Mesendoderm (in vitro differentiated cells): ENCODE measurements at regions not wholly inside any gene's neighbourhood (a gene's known extent, or its start where the extent isn't known, plus 50 kb on each side); places are given as distances from the start of the nearest gene placed in this dataset.

Experiments used
- DNase-seq: peaks from one replicate; pipeline ENCODE4 v3.0.0; 2013
- H2AK5ac ChIP-seq: 2 replicates; pipeline ENCODE4 v1.6.1; 2013; ENCODE audit warnings: low read length, inconsistent platforms
- H2BK120ac ChIP-seq: 2 replicates; pipeline ENCODE4 v1.6.1; 2013; ENCODE audit warnings: low read depth, mild to moderate bottlenecking, low read length, moderate library complexity, mixed read lengths
- H2BK15ac ChIP-seq: replicated peaks from 2 replicates; pipeline ENCODE4 v1.6.1; 2013; ENCODE audit warnings: low read depth, mild to moderate bottlenecking, moderate library complexity
- H2BK5ac ChIP-seq: 2 replicates; pipeline ENCODE4 v1.6.1; 2013; ENCODE audit warnings: low read length, inconsistent platforms
- H3K18ac ChIP-seq: 2 replicates; pipeline ENCODE4 v1.6.1; 2013; ENCODE audit warnings: mild to moderate bottlenecking, low read length, mixed read lengths
- H3K23ac ChIP-seq: one replicate; pipeline ENCODE4 v1.6.1; 2013; ENCODE audit warnings: low read length
- H3K27ac ChIP-seq: 2 replicates; pipeline ENCODE4 v1.5.1; 2013; ENCODE audit warnings: low read depth, mild to moderate bottlenecking, inconsistent platforms, low read length, moderate library complexity
- H3K27me3 ChIP-seq: 2 replicates; pipeline ENCODE4 v1.6.1; 2013; ENCODE audit warnings: low read length, control low read depth, mild to moderate bottlenecking, inconsistent platforms; ENCODE audit not compliant: insufficient read depth, poor library complexity
- H3K36me3 ChIP-seq: 2 replicates; pipeline ENCODE4 v1.6.1; 2013; ENCODE audit warnings: low read length, inconsistent platforms; ENCODE audit not compliant: control insufficient read depth, insufficient read depth
- H3K4ac ChIP-seq: one replicate; pipeline ENCODE4 v1.6.1; 2013; ENCODE audit warnings: low read depth, mild to moderate bottlenecking, low read length, moderate library complexity
- H3K4me1 ChIP-seq: 2 replicates; pipeline ENCODE4 v1.6.1; 2013; ENCODE audit warnings: low read depth, low read length, inconsistent platforms; ENCODE audit not compliant: control insufficient read depth
- H3K4me2 ChIP-seq: 2 replicates; pipeline ENCODE4 v1.6.1; 2013; ENCODE audit warnings: low read length
- H3K4me3 ChIP-seq: 2 replicates; pipeline ENCODE4 v1.5.1; 2013; ENCODE audit warnings: mild to moderate bottlenecking, low read length
- H3K56ac ChIP-seq: one replicate; pipeline ENCODE4 v1.6.1; 2013; ENCODE audit warnings: low read length
- H3K79me1 ChIP-seq: 2 replicates; pipeline ENCODE4 v1.6.1; 2013; ENCODE audit warnings: low read length, inconsistent platforms
- H3K79me2 ChIP-seq: 2 replicates; pipeline ENCODE4 v1.6.1; 2013; ENCODE audit warnings: mild to moderate bottlenecking, low read length; ENCODE audit not compliant: control insufficient read depth, insufficient read depth
- H3K9ac ChIP-seq: 2 replicates; pipeline ENCODE4 v1.6.1; 2013; ENCODE audit warnings: low read length, inconsistent platforms
- H4K5ac ChIP-seq: one replicate; pipeline ENCODE4 v1.6.1; 2013; ENCODE audit warnings: low read length
- H4K8ac ChIP-seq: one replicate; pipeline ENCODE4 v1.6.1; 2013; ENCODE audit warnings: low read depth, mild to moderate bottlenecking, control low read depth, low read length, moderate library complexity
- WGBS: extraction: QIAGEN DNeasy Blood & Tissue Kit; methylation state at CpG from one replicate; pipeline ENCODE4 v1.1.7; 2013; ENCODE audit warnings: low lambda C conversion rate, missing lambda C conversion rate; ENCODE audit not compliant: insufficient coverage; ENCODE audit errors: extremely low coverage; 5-methylcytosine and 5-hydroxymethylcytosine counted together

- Histone ChIP-seq H3K4me1 (peaks cover 1% of the 10 kb centered on the region), H2BK5ac (no peak overlapping the region), H3K36me3 (no peaks in the 10 kb centered on the region), H4K8ac (no peak overlapping the region), H3K18ac (no peak overlapping the region), H3K27ac (no peak overlapping the region), H2BK120ac (no peak overlapping the region), H3K79me1 (no peaks in the 10 kb centered on the region), H3K23ac (no peak overlapping the region), H3K56ac (no peak overlapping the region), H3K4ac (no peak overlapping the region), H3K79me2 (no peaks in the 10 kb centered on the region), H2AK5ac (no peak overlapping the region), H3K9ac (no peak overlapping the region), H2BK15ac (no peak overlapping the region), H4K5ac (no peak overlapping the region), H3K4me3 (no peak overlapping the region), H3K27me3 (no peaks in the 10 kb centered on the region), H3K4me2 (no peak overlapping the region)
- no peak for DNase-seq
- no CpG with 5 or more reads among the region's 9 CpGs for WGBS
These were observed 189.1 kb downstream of the FAM43A start for GRCh38 chr3:194874783-194875182.

GRCh38 chr3:194875581-194876402, 190.1 kb downstream of the FAM43A start:
- Histone ChIP-seq H3K4me3 (no peak overlapping the region), H3K79me2 (no peaks in the 10 kb centered on the region), H3K79me1 (no peaks in the 10 kb centered on the region), H2BK120ac (no peak overlapping the region), H3K23ac (no peak overlapping the region), H2BK5ac (no peak overlapping the region), H3K36me3 (no peaks in the 10 kb centered on the region), H3K27me3 (no peaks in the 10 kb centered on the region), H2BK15ac (no peak overlapping the region), H3K4me2 (no peak overlapping the region), H4K8ac (no peak overlapping the region), H3K27ac (no peak overlapping the region), H3K18ac (no peak overlapping the region), H2AK5ac (no peak overlapping the region), H4K5ac (no peak overlapping the region), H3K4ac (no peak overlapping the region), H3K4me1 (no peaks in the 10 kb centered on the region), H3K9ac (no peak overlapping the region), H3K56ac (no peak overlapping the region)
- no CpG with 5 or more reads among the region's 20 CpGs for WGBS
- DNase-seq: no peak

GRCh38 chr3:194876403-194877095, 190.9 kb downstream of the FAM43A start:
- no peak overlapping the region for H2BK120ac ChIP-seq
- H3K4ac ChIP-seq: no peak overlapping the region
- H3K79me1 ChIP-seq: no peaks in the 10 kb centered on the region
- no peak overlapping the region for H3K27ac ChIP-seq
- no peak overlapping the region for H2BK15ac ChIP-seq
- no peak overlapping the region for H2AK5ac ChIP-seq
- H3K27me3 ChIP-seq: no peaks in the 10 kb centered on the region
- no peaks in the 10 kb centered on the region for H3K36me3 ChIP-seq
- no peak for DNase-seq
- no peak overlapping the region for H2BK5ac ChIP-seq
- H3K4me1 ChIP-seq: no peaks in the 10 kb centered on the region
- no peak overlapping the region for H3K4me3 ChIP-seq
- no peak overlapping the region for H4K5ac ChIP-seq
- no CpG with 5 or more reads among the region's 12 CpGs for WGBS
- no peak overlapping the region for H3K56ac ChIP-seq
- H3K18ac ChIP-seq: no peak overlapping the region
- no peak overlapping the region for H3K4me2 ChIP-seq
- no peak overlapping the region for H4K8ac ChIP-seq
- H3K23ac ChIP-seq: no peak overlapping the region
- no peak overlapping the region for H3K9ac ChIP-seq
- H3K79me2 ChIP-seq: no peaks in the 10 kb centered on the region

GRCh38 chr3:194877291-194878119, 191.8 kb downstream of the FAM43A start:
- Histone ChIP-seq H2AK5ac (no peak overlapping the region), H3K9ac (no peak overlapping the region), H3K18ac (no peak overlapping the region), H3K27ac (no peak overlapping the region), H3K4me2 (no peak overlapping the region), H3K4me1 (no peaks in the 10 kb centered on the region), H2BK15ac (no peak overlapping the region), H3K36me3 (no peaks in the 10 kb centered on the region), H2BK120ac (no peak overlapping the region), H3K79me1 (no peaks in the 10 kb centered on the region), H3K4me3 (no peak overlapping the region), H4K8ac (no peak overlapping the region), H2BK5ac (no peak overlapping the region), H3K27me3 (no peaks in the 10 kb centered on the region), H3K79me2 (no peaks in the 10 kb centered on the region), H3K56ac (no peak overlapping the region), H3K23ac (no peak overlapping the region), H3K4ac (no peak overlapping the region), H4K5ac (no peak overlapping the region)
- no CpG with 5 or more reads among the region's 24 CpGs for WGBS
- no peak for DNase-seq

- Histone ChIP-seq H3K23ac (no peak overlapping the region), H3K18ac (no peak overlapping the region), H2AK5ac (no peak overlapping the region), H4K5ac (no peak overlapping the region), H3K79me2 (no peaks in the 10 kb centered on the region), H3K79me1 (no peaks in the 10 kb centered on the region), H4K8ac (no peak overlapping the region), H3K27ac (no peak overlapping the region), H3K56ac (no peak overlapping the region), H3K27me3 (no peaks in the 10 kb centered on the region), H2BK5ac (no peak overlapping the region), H3K36me3 (no peaks in the 10 kb centered on the region), H2BK120ac (no peak overlapping the region), H3K4me3 (no peak overlapping the region), H3K9ac (no peak overlapping the region), H3K4me1 (no peaks in the 10 kb centered on the region), H3K4me2 (no peak overlapping the region), H2BK15ac (no peak overlapping the region), H3K4ac (no peak overlapping the region)
- WGBS: no CpG with 5 or more reads among the region's 12 CpGs
- DNase-seq: peak; percentile 23
These were observed 193.6 kb downstream of the FAM43A start for GRCh38 chr3:194879126-194879877.
